ENCODE measurements at regions not wholly inside any gene's neighbourhood (a gene's known extent, or its start where the extent isn't known, plus 50 kb on each side); places are given as distances from the start of the nearest gene placed in this dataset.

DNA sequence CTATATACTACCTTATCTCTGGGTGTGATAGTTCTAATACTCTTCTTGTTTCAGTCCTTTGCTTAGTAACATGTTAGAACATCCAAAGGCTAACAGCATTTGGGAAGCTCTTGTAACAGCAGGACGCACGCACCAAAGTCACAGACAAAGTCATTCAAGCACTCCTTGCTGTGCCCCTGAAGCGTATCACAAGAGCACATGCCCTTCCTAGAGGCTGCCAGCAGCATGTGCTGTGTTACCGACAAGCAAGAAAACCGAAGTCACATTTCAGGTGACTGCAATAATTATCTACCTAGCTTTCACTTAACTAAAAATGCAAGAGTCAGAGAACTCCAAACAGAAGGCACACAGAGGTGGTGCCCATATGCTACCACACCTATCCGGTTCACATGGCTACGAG, 194.1 kb downstream of the KLF12 start:
- TF ChIP-seq, protein P1, sequence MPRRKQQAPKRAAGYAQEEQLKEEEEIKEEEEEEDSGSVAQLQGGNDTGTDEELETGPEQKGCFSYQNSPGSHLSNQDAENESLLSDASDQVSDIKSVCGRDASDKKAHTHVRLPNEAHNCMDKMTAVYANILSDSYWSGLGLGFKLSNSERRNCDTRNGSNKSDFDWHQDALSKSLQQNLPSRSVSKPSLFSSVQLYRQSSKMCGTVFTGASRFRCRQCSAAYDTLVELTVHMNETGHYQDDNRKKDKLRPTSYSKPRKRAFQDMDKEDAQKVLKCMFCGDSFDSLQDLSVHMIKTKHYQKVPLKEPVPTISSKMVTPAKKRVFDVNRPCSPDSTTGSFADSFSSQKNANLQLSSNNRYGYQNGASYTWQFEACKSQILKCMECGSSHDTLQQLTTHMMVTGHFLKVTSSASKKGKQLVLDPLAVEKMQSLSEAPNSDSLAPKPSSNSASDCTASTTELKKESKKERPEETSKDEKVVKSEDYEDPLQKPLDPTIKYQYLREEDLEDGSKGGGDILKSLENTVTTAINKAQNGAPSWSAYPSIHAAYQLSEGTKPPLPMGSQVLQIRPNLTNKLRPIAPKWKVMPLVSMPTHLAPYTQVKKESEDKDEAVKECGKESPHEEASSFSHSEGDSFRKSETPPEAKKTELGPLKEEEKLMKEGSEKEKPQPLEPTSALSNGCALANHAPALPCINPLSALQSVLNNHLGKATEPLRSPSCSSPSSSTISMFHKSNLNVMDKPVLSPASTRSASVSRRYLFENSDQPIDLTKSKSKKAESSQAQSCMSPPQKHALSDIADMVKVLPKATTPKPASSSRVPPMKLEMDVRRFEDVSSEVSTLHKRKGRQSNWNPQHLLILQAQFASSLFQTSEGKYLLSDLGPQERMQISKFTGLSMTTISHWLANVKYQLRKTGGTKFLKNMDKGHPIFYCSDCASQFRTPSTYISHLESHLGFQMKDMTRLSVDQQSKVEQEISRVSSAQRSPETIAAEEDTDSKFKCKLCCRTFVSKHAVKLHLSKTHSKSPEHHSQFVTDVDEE (CRISPR knock-in tag; IDR thresholded peaks at IDR 0.05) = no peak
- TF ChIP-seq ZNF70 (CRISPR knock-in tag; IDR thresholded peaks at IDR 0.05) (no peak), BACH2 (CRISPR knock-in tag; IDR thresholded peaks at IDR 0.05; ENCODE audit: borderline replicate concordance) (no peak), GLIS3 (CRISPR knock-in tag; IDR thresholded peaks at IDR 0.05) (no peak), ARNTL (CRISPR knock-in tag; IDR thresholded peaks at IDR 0.05; ENCODE audit: borderline replicate concordance, low read depth) (no peak), TCF4 (CRISPR knock-in tag; IDR thresholded peaks at IDR 0.05; ENCODE audit: borderline replicate concordance) (no peak), OSR1 (CRISPR knock-in tag; IDR thresholded peaks at IDR 0.05) (no peak), ZNF565 (CRISPR knock-in tag; conservative IDR thresholded peaks at IDR 0.05; ENCODE audit: low read depth) (no peak), ESRRG (CRISPR knock-in tag; IDR thresholded peaks at IDR 0.05) (no peak), ZFP30 (CRISPR knock-in tag; IDR thresholded peaks at IDR 0.05) (no peak)
- TF ChIP-seq, protein P2, sequence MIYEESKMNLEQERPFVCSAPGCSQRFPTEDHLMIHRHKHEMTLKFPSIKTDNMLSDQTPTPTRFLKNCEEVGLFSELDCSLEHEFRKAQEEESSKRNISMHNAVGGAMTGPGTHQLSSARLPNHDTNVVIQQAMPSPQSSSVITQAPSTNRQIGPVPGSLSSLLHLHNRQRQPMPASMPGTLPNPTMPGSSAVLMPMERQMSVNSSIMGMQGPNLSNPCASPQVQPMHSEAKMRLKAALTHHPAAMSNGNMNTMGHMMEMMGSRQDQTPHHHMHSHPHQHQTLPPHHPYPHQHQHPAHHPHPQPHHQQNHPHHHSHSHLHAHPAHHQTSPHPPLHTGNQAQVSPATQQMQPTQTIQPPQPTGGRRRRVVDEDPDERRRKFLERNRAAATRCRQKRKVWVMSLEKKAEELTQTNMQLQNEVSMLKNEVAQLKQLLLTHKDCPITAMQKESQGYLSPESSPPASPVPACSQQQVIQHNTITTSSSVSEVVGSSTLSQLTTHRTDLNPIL (CRISPR knock-in tag; IDR thresholded peaks at IDR 0.05; ENCODE audit: low read depth) = no peak
- TF ChIP-seq, protein P3, sequence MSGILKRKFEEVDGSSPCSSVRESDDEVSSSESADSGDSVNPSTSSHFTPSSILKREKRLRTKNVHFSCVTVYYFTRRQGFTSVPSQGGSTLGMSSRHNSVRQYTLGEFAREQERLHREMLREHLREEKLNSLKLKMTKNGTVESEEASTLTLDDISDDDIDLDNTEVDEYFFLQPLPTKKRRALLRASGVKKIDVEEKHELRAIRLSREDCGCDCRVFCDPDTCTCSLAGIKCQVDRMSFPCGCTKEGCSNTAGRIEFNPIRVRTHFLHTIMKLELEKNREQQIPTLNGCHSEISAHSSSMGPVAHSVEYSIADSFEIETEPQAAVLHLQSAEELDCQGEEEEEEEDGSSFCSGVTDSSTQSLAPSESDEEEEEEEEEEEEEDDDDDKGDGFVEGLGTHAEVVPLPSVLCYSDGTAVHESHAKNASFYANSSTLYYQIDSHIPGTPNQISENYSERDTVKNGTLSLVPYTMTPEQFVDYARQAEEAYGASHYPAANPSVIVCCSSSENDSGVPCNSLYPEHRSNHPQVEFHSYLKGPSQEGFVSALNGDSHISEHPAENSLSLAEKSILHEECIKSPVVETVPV (CRISPR knock-in tag; IDR thresholded peaks at IDR 0.05) = no peak
- TF ChIP-seq, protein P4, sequence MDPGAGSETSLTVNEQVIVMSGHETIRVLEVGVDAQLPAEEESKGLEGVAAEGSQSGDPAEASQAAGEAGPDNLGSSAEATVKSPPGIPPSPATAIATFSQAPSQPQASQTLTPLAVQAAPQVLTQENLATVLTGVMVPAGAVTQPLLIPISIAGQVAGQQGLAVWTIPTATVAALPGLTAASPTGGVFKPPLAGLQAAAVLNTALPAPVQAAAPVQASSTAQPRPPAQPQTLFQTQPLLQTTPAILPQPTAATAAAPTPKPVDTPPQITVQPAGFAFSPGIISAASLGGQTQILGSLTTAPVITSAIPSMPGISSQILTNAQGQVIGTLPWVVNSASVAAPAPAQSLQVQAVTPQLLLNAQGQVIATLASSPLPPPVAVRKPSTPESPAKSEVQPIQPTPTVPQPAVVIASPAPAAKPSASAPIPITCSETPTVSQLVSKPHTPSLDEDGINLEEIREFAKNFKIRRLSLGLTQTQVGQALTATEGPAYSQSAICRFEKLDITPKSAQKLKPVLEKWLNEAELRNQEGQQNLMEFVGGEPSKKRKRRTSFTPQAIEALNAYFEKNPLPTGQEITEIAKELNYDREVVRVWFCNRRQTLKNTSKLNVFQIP (CRISPR knock-in tag; IDR thresholded peaks at IDR 0.05; ENCODE audit: borderline replicate concordance, low read depth) = no peak
- ATAC-seq = no peak

DNA sequence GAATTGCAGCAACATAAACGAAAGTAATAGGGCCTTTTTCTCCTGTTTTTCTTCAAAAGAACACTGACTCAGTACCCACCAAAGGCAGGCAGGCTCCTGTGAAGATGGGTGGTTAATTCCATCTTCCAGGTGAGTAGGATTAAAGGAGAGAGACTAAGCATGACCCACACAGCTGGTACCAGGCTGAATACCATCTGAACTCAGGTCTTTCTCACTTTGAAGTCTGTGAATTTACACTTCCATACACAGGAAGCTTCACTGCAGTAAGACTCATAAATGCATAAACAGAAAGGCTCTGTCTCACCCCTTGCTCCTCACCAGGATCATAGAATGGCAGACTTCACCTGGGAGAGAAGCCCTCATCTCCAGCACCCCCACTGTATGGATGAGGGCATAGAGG, 194.6 kb downstream of the KLF12 start:
- no peak for ATAC-seq

DNA sequence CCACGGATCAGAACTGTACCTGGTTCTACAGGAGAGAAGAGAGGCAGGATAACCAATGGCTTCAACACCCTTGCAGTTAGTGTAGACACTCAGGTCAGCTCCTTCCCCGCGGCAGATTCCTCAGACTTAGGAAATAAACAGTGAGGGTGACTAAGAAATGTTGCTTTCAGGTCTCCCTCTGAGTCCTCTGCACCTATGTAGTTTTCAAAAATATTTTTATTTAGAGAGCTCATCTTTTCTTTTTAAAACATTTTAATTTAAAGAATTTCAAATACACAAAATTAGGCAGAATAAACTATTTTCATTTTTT, 195.2 kb downstream of the KLF12 start:
- no peak; the same call in 2 of the 3 replicates for ATAC-seq
- no peak for TF ChIP-seq SNAI2 (CRISPR knock-in tag; IDR thresholded peaks at IDR 0.05)
- no peak for TF ChIP-seq TOX (CRISPR knock-in tag; IDR thresholded peaks at IDR 0.05; ENCODE audit: borderline replicate concordance)
- TF ChIP-seq ZNF70 (CRISPR knock-in tag; IDR thresholded peaks at IDR 0.05) = no peak
- no peak for TF ChIP-seq GLIS3 (CRISPR knock-in tag; IDR thresholded peaks at IDR 0.05)
- no peak for TF ChIP-seq ISL1 (CRISPR knock-in tag; IDR thresholded peaks at IDR 0.05)
- TF ChIP-seq, protein P4 (CRISPR knock-in tag; IDR thresholded peaks at IDR 0.05; ENCODE audit: borderline replicate concordance, low read depth) = no peak
- no peak for TF ChIP-seq ARNTL (CRISPR knock-in tag; IDR thresholded peaks at IDR 0.05; ENCODE audit: borderline replicate concordance, low read depth)
- TF ChIP-seq, protein P2 (CRISPR knock-in tag; IDR thresholded peaks at IDR 0.05; ENCODE audit: low read depth) = no peak
- no peak for TF ChIP-seq ZNF8 (CRISPR knock-in tag; IDR thresholded peaks at IDR 0.05)
- no peak for TF ChIP-seq TCF4 (CRISPR knock-in tag; IDR thresholded peaks at IDR 0.05; ENCODE audit: borderline replicate concordance)
- TF ChIP-seq ZNF565 (CRISPR knock-in tag; conservative IDR thresholded peaks at IDR 0.05; ENCODE audit: low read depth) = no peak
- TF ChIP-seq ZC3H10 (CRISPR knock-in tag; IDR thresholded peaks at IDR 0.05) = no peak
- TF ChIP-seq BACH2 (CRISPR knock-in tag; IDR thresholded peaks at IDR 0.05; ENCODE audit: borderline replicate concordance) = no peak
- TF ChIP-seq ZFP30 (CRISPR knock-in tag; IDR thresholded peaks at IDR 0.05) = no peak

More for the DNA sequence above, 194.6 kb downstream of the KLF12 start:
- TF ChIP-seq, protein P3 (CRISPR knock-in tag; IDR thresholded peaks at IDR 0.05) = no peak
- TF ChIP-seq ZNF565 (CRISPR knock-in tag; conservative IDR thresholded peaks at IDR 0.05; ENCODE audit: low read depth) (no peak), TOX (CRISPR knock-in tag; IDR thresholded peaks at IDR 0.05; ENCODE audit: borderline replicate concordance) (no peak), SNAI2 (CRISPR knock-in tag; IDR thresholded peaks at IDR 0.05) (no peak), ZC3H10 (CRISPR knock-in tag; IDR thresholded peaks at IDR 0.05) (no peak)
- TF ChIP-seq, protein P5, sequence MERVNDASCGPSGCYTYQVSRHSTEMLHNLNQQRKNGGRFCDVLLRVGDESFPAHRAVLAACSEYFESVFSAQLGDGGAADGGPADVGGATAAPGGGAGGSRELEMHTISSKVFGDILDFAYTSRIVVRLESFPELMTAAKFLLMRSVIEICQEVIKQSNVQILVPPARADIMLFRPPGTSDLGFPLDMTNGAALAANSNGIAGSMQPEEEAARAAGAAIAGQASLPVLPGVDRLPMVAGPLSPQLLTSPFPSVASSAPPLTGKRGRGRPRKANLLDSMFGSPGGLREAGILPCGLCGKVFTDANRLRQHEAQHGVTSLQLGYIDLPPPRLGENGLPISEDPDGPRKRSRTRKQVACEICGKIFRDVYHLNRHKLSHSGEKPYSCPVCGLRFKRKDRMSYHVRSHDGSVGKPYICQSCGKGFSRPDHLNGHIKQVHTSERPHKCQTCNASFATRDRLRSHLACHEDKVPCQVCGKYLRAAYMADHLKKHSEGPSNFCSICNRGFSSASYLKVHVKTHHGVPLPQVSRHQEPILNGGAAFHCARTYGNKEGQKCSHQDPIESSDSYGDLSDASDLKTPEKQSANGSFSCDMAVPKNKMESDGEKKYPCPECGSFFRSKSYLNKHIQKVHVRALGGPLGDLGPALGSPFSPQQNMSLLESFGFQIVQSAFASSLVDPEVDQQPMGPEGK (CRISPR knock-in tag; IDR thresholded peaks at IDR 0.05; ENCODE audit: borderline replicate concordance) = no peak
